HG03342 (cell line): ENCODE measurements at regions not wholly inside any gene's neighbourhood (a gene's known extent, or its start where the extent isn't known, plus 50 kb on each side); places are given as distances from the start of the nearest gene placed in this dataset.
"Not testable (repeated sequence)": the region's sequence is repeated elsewhere in the genome, so short reads cannot be mapped to it uniquely, and the experiment has no call there.

ENCODE experiments used
- ATAC-seq: cut with Tn5 transposase; IDR thresholded peaks from one replicate; pipeline ENCODE4 v1.9.1; 2021; ENCODE audit warnings: mild to moderate bottlenecking, moderate library complexity; ENCODE audit not compliant: unreplicated experiment

DNA sequence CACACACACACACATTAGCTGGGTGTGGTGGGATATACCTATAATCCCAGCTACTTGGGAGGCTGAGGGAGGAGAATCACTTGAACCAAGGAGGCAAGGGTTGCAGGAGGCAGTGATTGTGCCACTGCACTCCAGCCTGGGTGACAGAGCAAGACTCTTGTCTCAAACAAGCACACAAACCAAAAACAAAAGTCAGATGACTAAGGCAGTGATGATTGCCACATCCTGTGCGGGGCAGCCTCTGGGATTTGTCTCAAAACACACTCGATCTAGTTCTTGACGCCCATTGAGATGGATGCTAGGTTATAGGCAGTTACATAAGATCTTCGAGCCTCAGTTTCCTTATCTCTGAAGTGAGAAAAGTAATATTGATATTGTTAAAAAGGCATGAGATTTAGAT lies 57.8 kb upstream of the NBPF8 start:
- not testable (repeated sequence) for ATAC-seq

DNA sequence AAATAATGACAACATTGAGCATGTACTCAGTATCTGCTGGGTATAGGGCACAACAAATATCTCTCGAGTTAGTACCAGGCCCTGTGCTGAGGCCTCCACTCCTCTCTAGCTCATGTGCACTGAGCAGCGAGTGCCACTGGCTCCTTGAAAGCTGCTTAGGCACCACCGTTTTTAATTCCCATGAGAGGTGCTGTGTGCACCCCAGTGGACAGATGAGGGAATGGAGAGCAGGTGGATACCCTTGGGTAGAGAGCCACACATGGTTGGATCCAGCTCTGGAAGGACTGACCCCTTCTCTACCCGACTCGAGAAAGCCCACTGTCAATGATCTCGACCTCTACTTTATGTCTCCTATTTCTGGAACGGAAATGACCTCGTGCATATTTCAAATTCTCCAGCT lies 58.7 kb upstream of the NBPF8 start:
- not testable (repeated sequence) for ATAC-seq

DNA sequence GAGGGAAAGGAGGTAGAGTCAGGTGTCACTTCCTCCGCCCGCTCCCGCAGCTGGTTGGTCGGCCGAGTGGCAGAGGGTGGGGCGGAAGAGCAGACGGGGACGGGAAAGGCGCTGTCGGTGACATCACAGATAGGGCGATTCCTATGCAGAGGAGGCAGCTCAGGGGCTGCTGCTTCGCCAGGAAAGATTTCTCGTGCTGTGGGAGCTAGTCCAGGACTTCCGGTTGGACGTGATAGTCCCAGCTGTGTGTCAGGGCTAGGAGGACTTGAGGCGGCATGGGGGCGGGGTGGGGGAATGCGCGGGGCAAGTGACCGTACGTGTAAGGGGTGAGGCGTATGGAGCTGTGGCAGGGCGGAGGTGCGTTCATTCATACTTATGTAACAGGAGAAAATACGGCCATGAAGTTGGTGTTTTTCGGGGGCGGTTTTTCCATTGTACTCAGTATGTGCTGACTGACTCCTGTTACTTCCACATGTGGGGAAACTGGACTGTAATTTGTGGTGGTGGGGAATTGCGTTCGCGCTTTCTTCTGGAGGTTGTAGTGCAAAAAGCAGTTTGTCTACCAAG lies 60.1 kb upstream of the NBPF8 start:
- peak; percentile 78 for ATAC-seq

DNA sequence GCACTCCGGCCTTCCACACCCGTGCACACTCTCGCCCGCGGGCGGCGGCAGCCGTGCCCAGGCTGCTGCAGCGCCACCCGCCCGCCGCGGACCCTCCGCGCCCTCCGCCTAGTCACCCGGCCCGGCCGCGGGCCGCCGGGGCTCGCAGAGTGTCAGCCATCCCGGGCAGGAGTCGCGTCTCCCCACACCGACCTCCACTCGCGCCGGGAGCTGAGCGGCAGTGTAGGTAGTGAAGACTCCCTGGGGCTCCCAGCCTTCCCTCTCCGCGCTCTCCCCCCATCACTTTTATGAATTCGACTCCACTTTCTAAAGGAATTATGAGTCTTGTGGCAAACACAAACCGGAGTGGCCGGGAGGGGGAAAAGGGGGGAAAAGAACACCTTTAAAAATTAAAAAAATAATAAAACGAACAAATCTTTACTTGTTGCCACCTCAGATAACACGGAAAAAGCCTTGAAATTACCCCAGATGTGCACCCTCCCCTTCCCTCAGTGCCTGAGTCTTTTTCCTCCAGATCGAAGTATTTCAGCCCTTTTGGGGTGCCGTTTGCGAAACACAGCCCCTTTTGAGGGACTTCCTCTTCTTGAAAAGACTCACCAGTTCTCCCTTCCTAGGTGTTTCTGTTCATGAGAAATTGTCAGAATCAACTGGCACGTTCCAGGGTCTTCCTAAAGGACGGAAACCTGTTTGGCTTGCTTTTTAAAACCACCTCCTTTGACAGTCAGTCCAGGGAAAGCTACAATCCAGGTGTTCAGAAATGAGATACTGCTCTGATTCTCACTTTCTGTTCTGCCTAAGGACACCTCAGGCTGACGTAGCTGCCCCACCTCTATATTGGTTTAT lies 72.4 kb upstream of the NBPF8 start:
- ATAC-seq = not testable (repeated sequence)

DNA sequence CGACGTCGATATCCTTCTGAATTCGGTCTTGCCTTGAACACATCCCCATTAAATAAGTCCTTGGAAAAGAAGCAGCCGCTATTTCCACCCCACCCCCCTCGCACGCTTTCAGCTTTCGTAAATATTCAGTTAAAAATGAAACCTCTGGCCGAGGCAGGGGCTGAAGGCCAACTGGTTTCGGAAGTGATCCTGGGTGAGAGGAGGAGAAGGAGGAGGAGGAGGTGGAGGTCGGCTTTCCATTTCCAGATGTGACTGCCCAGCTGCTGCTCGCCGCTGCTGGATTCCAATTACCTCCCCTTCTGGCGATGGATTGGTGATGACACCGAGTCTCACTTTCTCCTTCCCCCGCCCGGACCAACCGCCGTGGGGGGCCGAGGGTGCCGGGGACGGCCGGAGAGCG lies 73.1 kb upstream of the NBPF8 start:
- ATAC-seq = not testable (repeated sequence)

DNA sequence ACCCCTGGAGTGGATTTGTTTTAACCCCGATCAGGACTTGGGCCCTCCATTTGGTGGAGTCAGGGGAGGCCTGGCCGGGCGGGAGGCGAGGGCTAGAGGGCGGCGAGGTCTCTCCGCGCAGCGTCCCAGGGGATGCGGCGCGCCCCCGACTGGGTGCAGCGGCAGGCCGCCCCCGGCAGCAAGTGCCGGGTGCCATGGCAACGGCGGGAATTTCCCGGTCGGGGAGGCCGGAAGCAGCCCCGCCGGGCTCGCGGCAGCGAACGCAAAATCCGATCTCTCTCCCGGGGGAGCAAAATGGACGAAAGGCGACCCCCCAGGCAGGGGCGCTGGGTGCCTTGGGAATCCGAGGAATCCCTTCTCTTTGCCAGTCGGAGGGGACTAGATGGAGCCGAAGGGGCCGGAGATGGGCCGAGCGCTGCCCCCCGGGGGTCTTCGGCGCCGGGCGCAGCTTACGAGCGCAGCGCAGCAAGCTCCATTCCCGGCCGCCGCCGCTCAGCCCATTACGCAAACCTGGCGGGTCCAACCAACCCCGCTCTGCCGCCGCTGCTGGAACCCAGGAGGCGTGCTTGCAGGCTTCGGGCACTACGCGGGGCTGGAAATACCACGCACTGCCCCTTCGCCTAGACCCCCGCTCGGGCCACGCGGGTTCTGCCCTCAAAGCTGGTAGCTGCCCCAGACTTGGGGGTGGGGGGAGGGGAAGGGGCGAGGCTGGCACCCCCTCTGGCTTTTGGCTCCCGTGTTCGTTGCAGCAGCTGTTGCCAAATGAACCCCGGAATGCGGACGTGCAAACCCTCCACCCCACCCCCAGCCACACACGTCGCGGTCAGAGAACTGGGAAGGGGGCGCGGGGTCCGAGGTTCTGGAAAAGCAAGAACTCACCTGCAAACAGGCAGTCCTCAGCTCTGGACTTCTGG lies 73.7 kb upstream of the NBPF8 start:
- not testable (repeated sequence) for ATAC-seq

DNA sequence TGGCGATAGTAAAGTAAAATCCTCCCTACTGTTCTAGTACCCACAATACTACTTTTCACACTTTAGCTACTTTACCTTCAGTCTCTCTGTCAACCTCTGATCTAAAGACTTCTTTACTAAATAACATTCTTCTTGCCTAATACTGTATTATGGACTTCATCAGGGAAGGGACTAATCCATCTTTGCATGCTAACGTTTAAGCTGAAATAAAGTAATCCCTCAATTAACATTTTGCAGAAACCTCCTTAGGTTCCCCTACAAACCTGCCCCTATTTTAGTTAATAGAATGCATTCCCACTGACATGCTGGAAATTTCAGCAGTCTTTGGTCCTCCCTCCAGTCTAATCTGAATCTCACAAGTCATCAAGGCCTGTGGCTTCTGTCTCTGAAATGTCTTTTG lies 99.1 kb upstream of the NBPF8 start:
- not testable (repeated sequence) for ATAC-seq

DNA sequence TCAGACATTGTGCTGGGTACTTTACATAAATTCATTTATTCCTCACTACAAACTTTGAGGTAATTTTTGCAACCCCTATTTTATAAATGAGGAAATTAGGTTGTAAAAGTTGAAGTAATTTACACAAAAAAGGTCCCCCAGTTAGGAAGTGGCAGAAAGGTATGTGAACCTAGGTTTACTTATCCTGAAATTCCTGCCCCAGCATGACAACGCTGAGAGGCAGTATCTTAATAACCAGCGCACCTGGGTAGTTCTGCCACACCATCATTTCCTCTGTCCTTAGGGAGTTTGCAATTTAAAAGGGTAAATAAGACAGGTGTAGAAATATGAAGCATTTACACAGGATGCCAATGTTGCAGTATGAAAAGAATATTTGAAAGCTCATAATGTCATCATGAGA lies 102.9 kb upstream of the NBPF8 start:
- ATAC-seq = not testable (repeated sequence)

DNA sequence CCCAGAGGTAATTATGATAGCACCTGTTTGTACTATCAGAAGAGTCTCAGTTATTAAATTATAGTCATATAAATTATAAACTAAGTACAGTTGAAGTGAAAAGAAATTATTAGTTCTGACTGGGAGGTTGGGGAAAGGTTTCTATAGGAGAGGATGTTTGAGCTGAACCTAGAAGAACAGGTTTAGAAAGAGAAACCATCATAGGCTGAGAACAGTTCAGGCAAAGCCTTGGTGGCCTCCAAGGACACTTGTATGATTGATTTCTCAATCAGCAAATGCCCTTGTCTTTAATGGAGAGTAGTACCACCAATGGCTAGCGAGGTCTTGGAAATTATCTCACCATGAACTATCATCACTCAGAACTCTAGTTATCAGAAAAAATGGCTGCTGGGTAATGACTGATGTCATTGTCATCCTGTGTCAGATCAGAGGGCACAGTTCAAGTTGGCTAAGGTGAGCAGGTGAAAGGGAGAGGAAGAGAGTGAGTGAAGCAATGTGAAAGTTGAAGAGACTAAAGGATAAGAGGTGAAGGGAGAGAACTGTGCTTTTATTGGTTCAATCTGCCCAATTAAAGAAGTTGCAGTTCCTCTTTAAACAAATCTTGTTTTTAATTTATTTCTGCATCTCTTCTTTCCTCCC lies 105.8 kb upstream of the NBPF8 start:
- ATAC-seq = not testable (repeated sequence)

DNA sequence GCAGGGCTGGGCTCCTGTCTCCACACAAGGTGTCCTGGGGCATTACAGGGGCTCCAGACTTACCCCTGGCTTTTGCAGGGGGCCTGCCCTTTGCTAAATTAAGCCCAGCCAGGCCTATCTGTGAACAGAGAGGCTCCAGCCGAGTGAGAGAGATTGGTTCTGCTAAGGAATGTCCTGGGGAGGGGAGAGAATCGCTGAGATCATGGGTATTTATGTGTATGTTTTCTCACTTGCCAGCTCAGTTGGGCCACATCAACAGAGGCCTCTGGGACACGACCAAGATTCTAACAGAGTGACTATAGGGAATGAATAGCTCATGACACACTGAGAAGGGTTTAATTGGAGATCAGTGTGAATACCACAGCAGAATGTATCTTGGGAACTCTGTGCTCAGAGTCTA lies 109.8 kb upstream of the NBPF8 start:
- not testable (repeated sequence) for ATAC-seq

DNA sequence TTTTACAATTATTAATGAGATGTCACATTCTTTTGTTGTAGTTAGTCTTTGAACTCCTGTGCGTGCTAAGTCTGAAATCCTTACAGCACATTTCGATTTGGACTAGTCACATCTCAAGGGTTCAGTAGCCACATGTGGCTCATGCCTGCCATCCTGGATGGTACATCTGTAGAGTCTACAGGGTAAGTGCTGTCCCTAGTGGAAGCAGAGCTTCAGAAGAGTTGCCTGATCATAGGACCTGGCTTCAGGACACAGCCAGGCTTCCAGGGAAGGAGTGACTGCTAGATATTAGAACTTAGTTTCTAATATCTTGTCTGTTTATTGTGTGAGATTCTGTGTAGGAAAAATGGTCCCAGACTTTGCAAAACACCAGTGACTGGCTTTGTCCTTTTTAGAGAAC lies 110.5 kb upstream of the NBPF8 start:
- not testable (repeated sequence) for ATAC-seq

DNA sequence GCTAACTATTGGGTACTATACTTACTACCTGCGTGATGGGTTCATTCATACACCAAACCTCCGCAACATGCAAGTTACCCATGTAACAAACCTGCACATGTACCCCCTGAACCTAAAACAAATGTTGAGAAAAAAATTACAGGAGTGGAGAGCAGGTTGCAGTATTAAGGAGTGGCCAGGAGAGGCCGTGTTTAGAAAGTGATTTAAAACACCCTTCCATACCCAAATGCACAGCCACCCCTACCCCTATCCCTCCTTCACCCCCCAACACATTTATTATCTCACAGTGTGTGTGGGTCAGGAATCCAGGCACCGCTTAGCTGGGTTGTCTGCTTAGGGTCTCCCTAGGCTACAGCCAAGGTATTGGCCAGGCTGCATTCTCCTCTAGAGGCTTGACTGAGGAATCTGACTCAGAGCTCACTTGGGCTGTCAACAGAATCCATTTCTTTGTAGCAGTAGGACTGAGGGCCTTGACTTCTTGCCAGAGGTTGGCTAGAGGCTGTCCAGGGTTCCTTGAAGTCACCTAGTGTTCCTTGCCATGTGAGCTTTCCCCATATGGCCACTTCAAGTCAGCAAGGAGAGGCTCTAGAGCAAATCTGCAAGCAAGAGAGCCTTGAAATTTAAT lies 115.3 kb upstream of the NBPF8 start:
- ATAC-seq = not testable (repeated sequence)

DNA sequence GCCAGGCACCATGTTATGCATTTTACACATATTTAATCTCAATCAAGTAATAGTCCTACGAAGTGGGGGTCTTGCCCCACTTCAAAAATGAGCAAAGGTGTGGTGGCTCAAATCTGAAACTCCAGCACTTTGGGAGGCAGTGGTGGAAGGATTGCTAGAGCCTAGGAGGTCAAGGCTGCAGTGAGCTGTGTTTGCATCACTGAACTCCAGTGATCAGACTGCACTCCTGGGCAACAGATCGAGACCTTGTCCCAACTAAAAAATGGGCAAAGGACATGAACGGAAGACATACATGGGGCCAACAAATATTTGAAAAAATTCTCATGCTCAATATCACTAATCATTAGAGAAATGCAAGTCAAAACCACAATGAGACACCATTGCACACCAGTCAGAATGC lies 116.3 kb upstream of the NBPF8 start:
- not testable (repeated sequence) for ATAC-seq

DNA sequence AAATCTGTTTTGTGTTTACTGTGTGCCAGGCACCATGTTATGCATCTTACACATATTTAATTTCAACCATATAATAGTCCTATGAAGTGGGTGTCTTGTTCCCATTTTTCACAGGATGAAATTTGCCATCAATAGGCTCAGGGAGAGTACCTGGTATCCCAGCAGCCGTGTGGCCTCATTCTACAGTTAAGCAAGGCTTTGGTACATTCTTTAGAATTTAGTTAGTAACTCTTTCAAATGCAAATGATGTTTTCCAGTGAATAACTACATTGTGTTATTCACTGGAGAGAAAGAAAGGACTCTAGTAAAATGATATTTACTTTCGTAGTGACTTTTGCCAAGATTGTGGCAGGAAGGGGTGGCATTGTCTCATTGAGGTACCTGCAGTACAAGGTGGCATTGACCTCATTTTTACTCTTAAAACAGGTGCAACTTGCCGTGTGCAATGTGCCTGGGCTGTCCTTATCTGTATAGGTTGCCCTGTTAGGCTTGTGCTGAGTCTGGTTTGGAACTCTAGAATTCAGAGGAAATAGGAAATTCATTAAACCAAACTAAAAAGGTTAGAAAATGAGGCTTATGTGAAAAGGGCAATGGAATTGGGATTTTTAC lies 117.4 kb upstream of the NBPF8 start:
- ATAC-seq = not testable (repeated sequence)

DNA sequence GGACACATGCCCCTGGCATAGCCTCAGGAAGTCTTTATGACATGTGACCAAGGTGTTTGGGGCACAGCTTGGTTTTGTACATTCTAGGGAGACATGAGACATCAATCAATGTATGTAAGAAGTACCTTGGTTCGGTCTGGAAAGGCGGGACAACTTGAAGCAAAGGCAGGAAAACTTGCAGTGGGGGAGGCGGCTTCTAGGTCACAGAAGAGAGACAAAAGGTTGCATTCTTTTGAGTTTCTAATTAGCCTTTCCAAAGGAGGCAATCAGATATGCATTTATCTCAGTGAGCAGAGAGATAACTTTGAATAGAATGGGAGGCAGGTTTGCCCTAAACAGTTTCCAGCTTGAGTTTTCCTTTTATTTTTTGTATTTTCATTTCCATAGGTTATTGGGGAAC lies 113.8 kb upstream of the SEC22B start:
- not testable (repeated sequence) for ATAC-seq

DNA sequence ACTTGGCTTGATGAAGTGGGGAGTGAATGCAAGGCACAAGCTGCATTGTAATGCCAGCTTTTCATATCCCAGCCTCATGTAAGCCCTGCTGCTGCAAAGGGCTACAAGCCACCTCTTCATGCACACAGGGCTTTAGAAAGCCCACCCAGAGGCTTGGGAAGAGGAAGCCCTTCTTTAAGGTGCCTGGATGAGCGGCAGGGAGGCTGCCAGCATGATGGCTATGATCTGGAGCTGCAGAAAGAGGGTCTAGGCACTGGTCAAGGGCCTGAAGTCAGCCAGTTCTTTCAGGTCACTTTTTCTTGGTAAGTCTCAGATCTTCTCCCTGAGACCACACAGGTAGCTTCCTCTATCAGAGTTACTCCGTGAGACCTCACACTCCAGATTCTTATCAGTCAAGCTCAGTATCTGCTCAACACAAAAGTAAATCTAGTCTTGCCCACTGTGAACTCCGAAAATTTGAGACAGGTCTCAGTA lies 113.3 kb upstream of the SEC22B start:
- ATAC-seq = not testable (repeated sequence)

DNA sequence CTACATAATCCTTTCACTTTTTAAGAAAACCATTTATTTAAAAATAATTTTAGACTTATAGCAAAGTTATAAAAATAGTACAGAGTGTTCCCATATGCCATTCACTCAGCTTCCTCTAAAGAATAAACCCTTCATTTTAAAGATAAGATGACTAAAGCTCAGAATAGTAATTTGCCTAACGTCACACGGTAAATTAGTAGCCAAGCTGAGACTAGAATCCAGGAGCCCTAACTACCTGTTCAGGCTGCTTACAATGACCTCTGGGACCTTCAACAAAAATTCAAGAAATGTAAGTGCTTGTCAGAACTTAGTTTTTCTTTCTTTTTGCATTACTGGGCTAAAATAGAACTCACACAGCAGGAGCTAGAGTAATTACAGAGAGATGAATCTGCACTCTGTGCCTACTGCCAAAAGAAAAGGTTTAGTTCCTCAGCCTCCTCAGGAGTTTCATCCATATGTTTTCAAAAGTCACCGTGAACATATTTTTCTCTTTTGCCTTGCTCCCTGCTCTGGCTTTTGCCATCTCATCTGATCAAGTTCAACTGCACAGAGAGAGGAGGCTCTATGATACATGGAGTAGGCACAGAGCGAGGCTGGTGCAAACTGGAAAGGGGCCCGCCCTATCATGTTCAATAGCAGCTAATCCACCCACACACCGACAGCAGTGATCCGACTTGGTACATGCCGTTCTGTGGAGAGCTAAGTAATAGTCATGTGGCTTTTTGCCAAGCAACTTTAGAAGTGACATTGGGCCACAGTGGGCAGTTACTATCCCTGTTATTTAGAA lies 112.7 kb upstream of the SEC22B start:
- ATAC-seq = not testable (repeated sequence)

DNA sequence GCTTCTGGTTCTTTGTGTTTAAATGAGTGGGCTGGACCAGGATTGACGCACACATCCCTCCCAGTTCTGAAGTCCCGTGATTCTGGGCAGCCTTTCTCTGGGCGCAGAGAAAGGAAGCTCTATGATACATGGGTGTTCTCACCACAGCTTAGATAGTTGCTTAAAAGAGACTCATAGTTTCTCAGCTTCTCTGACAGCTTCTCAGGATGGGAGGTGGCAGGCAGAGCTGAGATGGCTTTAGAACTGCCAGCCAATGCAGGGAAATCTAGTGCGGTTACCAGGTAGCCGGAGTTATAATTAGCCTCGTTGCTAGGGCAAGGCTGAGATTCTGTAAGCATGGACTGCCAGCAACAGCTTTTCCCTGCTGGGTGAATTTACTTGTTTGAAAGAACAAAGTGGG lies 111.8 kb upstream of the SEC22B start:
- not testable (repeated sequence) for ATAC-seq
